ENCODE measurements at regions not wholly inside any gene's neighbourhood (a gene's known extent, or its start where the extent isn't known, plus 50 kb on each side); places are given as distances from the start of the nearest gene placed in this dataset.

DNA sequence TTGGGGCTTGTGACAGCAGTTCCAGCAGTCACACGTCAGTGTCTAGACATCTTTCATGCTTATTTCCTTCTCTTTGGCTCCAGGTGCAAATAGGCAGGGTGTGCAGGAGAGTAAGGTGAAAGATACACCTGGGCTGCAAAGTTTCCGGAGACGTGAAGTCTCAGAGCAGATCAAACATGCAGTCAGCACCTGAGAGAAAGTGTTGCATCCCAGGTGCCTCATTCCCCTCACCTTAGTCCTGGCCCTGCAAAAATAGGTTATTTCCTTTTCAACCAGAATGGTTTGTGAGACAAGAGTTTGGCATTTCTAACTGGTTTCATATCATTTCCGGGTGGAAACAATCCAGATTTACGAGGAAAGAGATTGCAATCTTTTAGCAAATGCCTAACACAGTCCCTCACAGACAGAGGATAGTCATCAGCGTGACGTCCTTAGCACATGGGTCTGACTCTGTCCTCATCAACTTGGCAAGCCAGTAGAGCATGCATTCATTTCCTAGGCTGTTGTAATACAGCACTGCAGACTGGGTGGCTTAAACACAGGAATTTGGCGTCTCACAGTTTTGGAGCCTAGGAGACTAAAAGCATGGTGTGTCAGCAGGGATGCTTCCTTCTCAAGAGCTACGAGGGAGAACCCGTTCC is 58.2 kb upstream of the ARRDC4 start:
- TF ChIP-seq, protein P1, sequence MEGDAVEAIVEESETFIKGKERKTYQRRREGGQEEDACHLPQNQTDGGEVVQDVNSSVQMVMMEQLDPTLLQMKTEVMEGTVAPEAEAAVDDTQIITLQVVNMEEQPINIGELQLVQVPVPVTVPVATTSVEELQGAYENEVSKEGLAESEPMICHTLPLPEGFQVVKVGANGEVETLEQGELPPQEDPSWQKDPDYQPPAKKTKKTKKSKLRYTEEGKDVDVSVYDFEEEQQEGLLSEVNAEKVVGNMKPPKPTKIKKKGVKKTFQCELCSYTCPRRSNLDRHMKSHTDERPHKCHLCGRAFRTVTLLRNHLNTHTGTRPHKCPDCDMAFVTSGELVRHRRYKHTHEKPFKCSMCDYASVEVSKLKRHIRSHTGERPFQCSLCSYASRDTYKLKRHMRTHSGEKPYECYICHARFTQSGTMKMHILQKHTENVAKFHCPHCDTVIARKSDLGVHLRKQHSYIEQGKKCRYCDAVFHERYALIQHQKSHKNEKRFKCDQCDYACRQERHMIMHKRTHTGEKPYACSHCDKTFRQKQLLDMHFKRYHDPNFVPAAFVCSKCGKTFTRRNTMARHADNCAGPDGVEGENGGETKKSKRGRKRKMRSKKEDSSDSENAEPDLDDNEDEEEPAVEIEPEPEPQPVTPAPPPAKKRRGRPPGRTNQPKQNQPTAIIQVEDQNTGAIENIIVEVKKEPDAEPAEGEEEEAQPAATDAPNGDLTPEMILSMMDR (IDR thresholded peaks at IDR 0.05), result no peak
- TF ChIP-seq POLR2A (IDR thresholded peaks at IDR 0.05), result no peak
